ENCODE measurements at regions not wholly inside any gene's neighbourhood (a gene's known extent, or its start where the extent isn't known, plus 50 kb on each side); places are given as distances from the start of the nearest gene placed in this dataset.

DNA sequence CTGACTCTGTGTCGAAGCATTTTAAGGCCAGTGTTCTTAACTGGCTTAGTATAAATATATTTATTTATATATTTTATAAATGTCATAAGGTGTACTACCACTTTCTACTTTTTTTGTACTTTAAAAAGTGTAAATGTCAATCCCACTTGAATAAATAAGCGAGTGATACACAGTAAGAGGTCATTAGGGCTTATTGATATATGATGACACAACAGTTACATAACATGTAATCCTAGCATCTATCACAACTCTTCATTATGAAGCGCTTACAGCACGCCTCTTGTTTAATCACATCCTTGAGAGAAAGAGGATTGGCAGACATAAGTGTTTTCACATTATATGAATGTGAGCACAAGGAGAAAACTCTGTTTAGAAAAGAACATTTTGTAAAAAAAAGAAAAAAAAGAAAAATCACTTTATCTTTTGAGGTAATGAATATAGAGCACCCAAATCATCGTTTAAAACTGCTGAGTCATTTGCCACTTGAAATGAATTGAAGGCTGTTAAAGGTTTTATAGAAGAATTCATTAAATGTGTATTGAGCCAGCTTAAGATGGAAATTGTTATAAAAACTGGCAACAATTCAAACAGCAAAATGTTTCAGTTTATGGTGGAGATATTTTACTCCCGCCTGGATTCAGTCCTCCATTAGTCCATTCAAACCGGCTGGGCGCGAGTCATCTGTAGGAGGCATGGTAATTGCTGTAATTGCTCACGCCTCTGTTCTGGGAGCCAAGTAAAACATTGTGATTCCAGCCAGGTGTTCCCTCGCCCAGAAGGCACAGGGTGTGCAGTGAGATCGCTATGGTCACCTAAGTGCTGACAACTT lies 627.3 kb upstream of the KIRREL3 start (continued):
- TF ChIP-seq GRHL2 (CRISPR knock-in tag; IDR thresholded peaks at IDR 0.05; ENCODE audit: insufficient replicate concordance, severe bottlenecking) (no peak), FOXJ3 (CRISPR knock-in tag; IDR thresholded peaks at IDR 0.05; ENCODE audit: borderline replicate concordance) (no peak), ZNF219 (CRISPR knock-in tag; IDR thresholded peaks at IDR 0.05; ENCODE audit: borderline replicate concordance) (no peak), NR1H2 (CRISPR knock-in tag; IDR thresholded peaks at IDR 0.05) (no peak), TEAD1 (CRISPR knock-in tag; IDR thresholded peaks at IDR 0.05) (no peak)
- TF ChIP-seq, protein P1, sequence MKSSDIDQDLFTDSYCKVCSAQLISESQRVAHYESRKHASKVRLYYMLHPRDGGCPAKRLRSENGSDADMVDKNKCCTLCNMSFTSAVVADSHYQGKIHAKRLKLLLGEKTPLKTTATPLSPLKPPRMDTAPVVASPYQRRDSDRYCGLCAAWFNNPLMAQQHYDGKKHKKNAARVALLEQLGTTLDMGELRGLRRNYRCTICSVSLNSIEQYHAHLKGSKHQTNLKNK (CRISPR knock-in tag; IDR thresholded peaks at IDR 0.05) = no peak

GRCh38 chr11:127627204-127627603 lies 626.6 kb upstream of the KIRREL3 start:
- Mint-ChIP-seq H3K4me1 (peaks cover 36% of the 10 kb centered on the region), H3K36me3 (no peaks in the 10 kb centered on the region), H3K27ac (no peak overlapping the region), H3K4me3 (no peak overlapping the region), H3K9me3 (no peaks in the 10 kb centered on the region), H3K27me3 (ENCODE audit: low read depth) (no peaks in the 10 kb centered on the region)
- ChIA-PET CTCF (no interaction called here), POLR2A (no interaction called here)
- no peak for ATAC-seq
- no peak for DNase-seq (ENCODE audit: low spot score)
- TF ChIP-seq TEAD1 (CRISPR knock-in tag; IDR thresholded peaks at IDR 0.05) (no peak), ZNF423 (CRISPR knock-in tag; IDR thresholded peaks at IDR 0.05) (no peak), MAX (CRISPR knock-in tag; IDR thresholded peaks at IDR 0.05) (no peak), PRRX2 (CRISPR knock-in tag; IDR thresholded peaks at IDR 0.05) (no peak), EMX1 (CRISPR knock-in tag; IDR thresholded peaks at IDR 0.05) (no peak), CREB1 (CRISPR knock-in tag; IDR thresholded peaks at IDR 0.05) (no peak)
- TF ChIP-seq, protein P2, sequence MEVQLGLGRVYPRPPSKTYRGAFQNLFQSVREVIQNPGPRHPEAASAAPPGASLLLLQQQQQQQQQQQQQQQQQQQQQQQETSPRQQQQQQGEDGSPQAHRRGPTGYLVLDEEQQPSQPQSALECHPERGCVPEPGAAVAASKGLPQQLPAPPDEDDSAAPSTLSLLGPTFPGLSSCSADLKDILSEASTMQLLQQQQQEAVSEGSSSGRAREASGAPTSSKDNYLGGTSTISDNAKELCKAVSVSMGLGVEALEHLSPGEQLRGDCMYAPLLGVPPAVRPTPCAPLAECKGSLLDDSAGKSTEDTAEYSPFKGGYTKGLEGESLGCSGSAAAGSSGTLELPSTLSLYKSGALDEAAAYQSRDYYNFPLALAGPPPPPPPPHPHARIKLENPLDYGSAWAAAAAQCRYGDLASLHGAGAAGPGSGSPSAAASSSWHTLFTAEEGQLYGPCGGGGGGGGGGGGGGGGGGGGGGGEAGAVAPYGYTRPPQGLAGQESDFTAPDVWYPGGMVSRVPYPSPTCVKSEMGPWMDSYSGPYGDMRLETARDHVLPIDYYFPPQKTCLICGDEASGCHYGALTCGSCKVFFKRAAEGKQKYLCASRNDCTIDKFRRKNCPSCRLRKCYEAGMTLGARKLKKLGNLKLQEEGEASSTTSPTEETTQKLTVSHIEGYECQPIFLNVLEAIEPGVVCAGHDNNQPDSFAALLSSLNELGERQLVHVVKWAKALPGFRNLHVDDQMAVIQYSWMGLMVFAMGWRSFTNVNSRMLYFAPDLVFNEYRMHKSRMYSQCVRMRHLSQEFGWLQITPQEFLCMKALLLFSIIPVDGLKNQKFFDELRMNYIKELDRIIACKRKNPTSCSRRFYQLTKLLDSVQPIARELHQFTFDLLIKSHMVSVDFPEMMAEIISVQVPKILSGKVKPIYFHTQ (CRISPR knock-in tag; IDR thresholded peaks at IDR 0.05) = no peak

- no peaks in the 10 kb centered on the region for H3K36me3 Mint-ChIP-seq
- ChIA-PET POLR2A (no interaction called here), CTCF (no interaction called here)
- no peak overlapping the region for H3K27ac Mint-ChIP-seq
- ATAC-seq = no peak
- H3K9me3 Mint-ChIP-seq = no peaks in the 10 kb centered on the region
- no peak overlapping the region for H3K4me3 Mint-ChIP-seq
- H3K27me3 Mint-ChIP-seq (ENCODE audit: low read depth) = no peaks in the 10 kb centered on the region
- TF ChIP-seq, protein P3, sequence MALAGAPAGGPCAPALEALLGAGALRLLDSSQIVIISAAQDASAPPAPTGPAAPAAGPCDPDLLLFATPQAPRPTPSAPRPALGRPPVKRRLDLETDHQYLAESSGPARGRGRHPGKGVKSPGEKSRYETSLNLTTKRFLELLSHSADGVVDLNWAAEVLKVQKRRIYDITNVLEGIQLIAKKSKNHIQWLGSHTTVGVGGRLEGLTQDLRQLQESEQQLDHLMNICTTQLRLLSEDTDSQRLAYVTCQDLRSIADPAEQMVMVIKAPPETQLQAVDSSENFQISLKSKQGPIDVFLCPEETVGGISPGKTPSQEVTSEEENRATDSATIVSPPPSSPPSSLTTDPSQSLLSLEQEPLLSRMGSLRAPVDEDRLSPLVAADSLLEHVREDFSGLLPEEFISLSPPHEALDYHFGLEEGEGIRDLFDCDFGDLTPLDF (CRISPR knock-in tag; IDR thresholded peaks at IDR 0.05) = no peak
- TF ChIP-seq, protein P4, sequence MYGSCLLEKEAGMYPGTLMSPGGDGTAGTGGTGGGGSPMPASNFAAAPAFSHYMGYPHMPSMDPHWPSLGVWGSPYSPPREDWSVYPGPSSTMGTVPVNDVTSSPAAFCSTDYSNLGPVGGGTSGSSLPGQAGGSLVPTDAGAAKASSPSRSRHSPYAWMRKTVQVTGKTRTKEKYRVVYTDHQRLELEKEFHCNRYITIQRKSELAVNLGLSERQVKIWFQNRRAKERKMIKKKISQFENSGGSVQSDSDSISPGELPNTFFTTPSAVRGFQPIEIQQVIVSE (CRISPR knock-in tag; IDR thresholded peaks at IDR 0.05; ENCODE audit: borderline replicate concordance) = no peak
- no peak for TF ChIP-seq ELF4 (CRISPR knock-in tag; IDR thresholded peaks at IDR 0.05; ENCODE audit: low read depth)
- no peak for TF ChIP-seq ZNF219 (CRISPR knock-in tag; IDR thresholded peaks at IDR 0.05; ENCODE audit: borderline replicate concordance)
- TF ChIP-seq, protein P5, sequence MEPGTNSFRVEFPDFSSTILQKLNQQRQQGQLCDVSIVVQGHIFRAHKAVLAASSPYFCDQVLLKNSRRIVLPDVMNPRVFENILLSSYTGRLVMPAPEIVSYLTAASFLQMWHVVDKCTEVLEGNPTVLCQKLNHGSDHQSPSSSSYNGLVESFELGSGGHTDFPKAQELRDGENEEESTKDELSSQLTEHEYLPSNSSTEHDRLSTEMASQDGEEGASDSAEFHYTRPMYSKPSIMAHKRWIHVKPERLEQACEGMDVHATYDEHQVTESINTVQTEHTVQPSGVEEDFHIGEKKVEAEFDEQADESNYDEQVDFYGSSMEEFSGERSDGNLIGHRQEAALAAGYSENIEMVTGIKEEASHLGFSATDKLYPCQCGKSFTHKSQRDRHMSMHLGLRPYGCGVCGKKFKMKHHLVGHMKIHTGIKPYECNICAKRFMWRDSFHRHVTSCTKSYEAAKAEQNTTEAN (CRISPR knock-in tag; IDR thresholded peaks at IDR 0.05) = no peak
- TF ChIP-seq ZNF396 (CRISPR knock-in tag; IDR thresholded peaks at IDR 0.05; ENCODE audit: borderline replicate concordance) = no peak
- TF ChIP-seq GTF2I (CRISPR knock-in tag; conservative IDR thresholded peaks at IDR 0.05) = no peak
- no peak for TF ChIP-seq OVOL2 (CRISPR knock-in tag; IDR thresholded peaks at IDR 0.05; ENCODE audit: borderline replicate concordance)
- no peak for TF ChIP-seq ZNF138 (CRISPR knock-in tag; conservative IDR thresholded peaks at IDR 0.05)
- TF ChIP-seq, protein P2 (CRISPR knock-in tag; IDR thresholded peaks at IDR 0.05) = no peak
- TF ChIP-seq, protein P6, sequence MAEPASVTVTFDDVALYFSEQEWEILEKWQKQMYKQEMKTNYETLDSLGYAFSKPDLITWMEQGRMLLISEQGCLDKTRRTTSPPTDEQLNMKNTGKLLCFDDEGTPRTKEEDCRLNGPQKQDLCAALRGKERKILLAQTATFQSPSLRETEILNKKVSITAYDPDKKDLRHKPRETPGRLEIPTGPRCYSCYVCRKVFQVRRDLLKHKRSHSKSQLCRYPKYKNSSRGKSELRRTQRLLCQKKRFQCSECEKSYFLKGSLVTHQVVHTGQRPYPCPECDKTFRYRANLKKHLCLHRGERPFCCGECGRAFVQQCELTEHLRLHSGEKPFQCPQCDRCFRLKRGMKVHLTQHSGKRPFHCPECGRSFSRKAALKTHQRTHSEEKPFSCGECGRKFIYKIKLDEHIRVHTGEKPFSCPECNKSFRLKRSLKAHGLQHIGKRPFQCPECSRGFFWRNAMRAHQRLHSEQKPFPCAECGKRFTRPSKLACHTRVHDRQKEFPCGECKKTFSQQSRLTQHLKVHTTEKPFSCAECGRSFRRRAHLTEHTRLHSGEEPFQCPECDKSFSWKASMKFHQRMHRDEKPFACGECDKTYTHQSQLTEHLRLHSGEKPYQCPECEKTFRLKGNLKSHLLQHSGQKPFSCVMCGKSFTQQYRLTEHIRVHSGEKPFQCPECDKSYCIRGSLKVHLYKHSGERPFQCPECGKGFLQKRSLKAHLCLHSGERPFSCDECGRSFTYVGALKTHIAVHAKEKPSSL (CRISPR knock-in tag; conservative IDR thresholded peaks at IDR 0.05) = no peak
- H3K4me1 Mint-ChIP-seq = peaks cover 22% of the 10 kb centered on the region
- no peak for DNase-seq (ENCODE audit: low spot score)
Observed at GRCh38 chr11:127625402-127625801, 624.8 kb upstream of the KIRREL3 start.

Measured in WTC11 (cell line).